HUES6 (cell line): ENCODE measurements at regions not wholly inside any gene's neighbourhood (a gene's known extent, or its start where the extent isn't known, plus 50 kb on each side); places are given as distances from the start of the nearest gene placed in this dataset.

Experiments
- H3K27ac ChIP-seq: 2 replicates; pipeline ENCODE4 v1.7.0; 2013; ENCODE audit warnings: low read depth, mild to moderate bottlenecking, low read length, inconsistent platforms
- H3K27me3 ChIP-seq: 2 replicates; pipeline ENCODE4 v1.6.1; 2013; ENCODE audit warnings: low read length; ENCODE audit not compliant: control insufficient read depth, insufficient read depth
- H3K36me3 ChIP-seq: 2 replicates; pipeline ENCODE4 v1.6.1; 2013; ENCODE audit warnings: low read length; ENCODE audit not compliant: control insufficient read depth, insufficient read depth
- H3K4me1 ChIP-seq: 2 replicates; pipeline ENCODE4 v1.6.1; 2013; ENCODE audit warnings: low read length; ENCODE audit not compliant: control insufficient read depth, insufficient read depth
- H3K4me3 ChIP-seq: 2 replicates; pipeline ENCODE4 v1.5.1; 2013; ENCODE audit warnings: low read depth, low read length
- H3K9ac ChIP-seq: one replicate; pipeline ENCODE4 v1.6.1; 2013; ENCODE audit warnings: mild to moderate bottlenecking, low read length
- H3K9me3 ChIP-seq: 2 replicates; pipeline ENCODE4 v1.6.1; 2013; ENCODE audit warnings: low read depth, low read length; ENCODE audit not compliant: control insufficient read depth, insufficient read depth

GRCh38 chr2:200013906-200014305, 58.5 kb downstream of the MAIP1 start:
- Histone ChIP-seq H3K27me3 (no peaks in the 10 kb centered on the region), H3K36me3 (no peaks in the 10 kb centered on the region), H3K9ac (no peak overlapping the region), H3K4me1 (no peaks in the 10 kb centered on the region), H3K9me3 (peaks cover 10% of the 10 kb centered on the region), H3K4me3 (no peak overlapping the region), H3K27ac (no peak overlapping the region)

GRCh38 chr2:200021449-200022114, 66.2 kb downstream of the MAIP1 start:
- no peak overlapping the region for H3K27ac ChIP-seq
- H3K9ac ChIP-seq, result no peak overlapping the region
- no peaks in the 10 kb centered on the region for H3K4me1 ChIP-seq
- H3K27me3 ChIP-seq, result no peaks in the 10 kb centered on the region
- peaks cover 12% of the 10 kb centered on the region for H3K9me3 ChIP-seq
- H3K36me3 ChIP-seq, result no peaks in the 10 kb centered on the region
- H3K4me3 ChIP-seq, result no peak overlapping the region

GRCh38 chr2:200022511-200022910, 67.1 kb downstream of the MAIP1 start:
- no peak overlapping the region for H3K4me3 ChIP-seq

GRCh38 chr2:200023570-200023969, 68.2 kb downstream of the MAIP1 start:
- H3K4me1 ChIP-seq, result no peaks in the 10 kb centered on the region

More at GRCh38 chr2:200022511-200022910, 67.1 kb downstream of the MAIP1 start:
- H3K4me1 ChIP-seq, result no peaks in the 10 kb centered on the region
- H3K27ac ChIP-seq, result no peak overlapping the region
- no peak overlapping the region for H3K9ac ChIP-seq
- H3K36me3 ChIP-seq, result no peaks in the 10 kb centered on the region
- no peaks in the 10 kb centered on the region for H3K27me3 ChIP-seq
- peaks cover 9% of the 10 kb centered on the region for H3K9me3 ChIP-seq

GRCh38 chr2:200025717-200026116, 70.3 kb downstream of the MAIP1 start:
- Histone ChIP-seq H3K36me3 (no peaks in the 10 kb centered on the region), H3K9ac (no peak overlapping the region), H3K4me1 (no peaks in the 10 kb centered on the region), H3K27me3 (no peaks in the 10 kb centered on the region), H3K4me3 (no peak overlapping the region), H3K27ac (no peak overlapping the region), H3K9me3 (peaks cover 4% of the 10 kb centered on the region; the same call in 1 of the 2 replicates)

More at GRCh38 chr2:200023570-200023969, 68.2 kb downstream of the MAIP1 start:
- no peak overlapping the region for H3K27ac ChIP-seq
- H3K9ac ChIP-seq, result no peak overlapping the region
- H3K27me3 ChIP-seq, result no peaks in the 10 kb centered on the region
- no peaks in the 10 kb centered on the region for H3K36me3 ChIP-seq
- H3K4me3 ChIP-seq, result no peak overlapping the region
- H3K9me3 ChIP-seq, result peaks cover 9% of the 10 kb centered on the region; the same call in 1 of the 2 replicates

- Histone ChIP-seq H3K9me3 (peaks cover 4% of the 10 kb centered on the region; the same call in 1 of the 2 replicates), H3K36me3 (no peaks in the 10 kb centered on the region), H3K9ac (no peak overlapping the region), H3K27me3 (no peaks in the 10 kb centered on the region), H3K4me1 (no peaks in the 10 kb centered on the region), H3K27ac (no peak overlapping the region), H3K4me3 (no peak overlapping the region)
Observed at GRCh38 chr2:200026332-200027230, 71.2 kb downstream of the MAIP1 start.

- Histone ChIP-seq H3K27ac (no peak overlapping the region), H3K9me3 (peaks cover 4% of the 10 kb centered on the region; the same call in 1 of the 2 replicates), H3K9ac (no peak overlapping the region), H3K4me3 (no peak overlapping the region), H3K4me1 (no peaks in the 10 kb centered on the region), H3K36me3 (no peaks in the 10 kb centered on the region), H3K27me3 (no peaks in the 10 kb centered on the region)
Observed at GRCh38 chr2:200028998-200029397, 73.6 kb downstream of the MAIP1 start.

- Histone ChIP-seq H3K27ac (no peak overlapping the region), H3K27me3 (no peaks in the 10 kb centered on the region), H3K36me3 (no peaks in the 10 kb centered on the region), H3K4me1 (no peaks in the 10 kb centered on the region), H3K9ac (no peak overlapping the region), H3K4me3 (no peak overlapping the region), H3K9me3 (no peaks in the 10 kb centered on the region)
Observed at GRCh38 chr2:200032895-200033294, 77.5 kb downstream of the MAIP1 start.

GRCh38 chr2:200033929-200034328, 78.5 kb downstream of the MAIP1 start:
- Histone ChIP-seq H3K4me3 (no peak overlapping the region), H3K27me3 (no peaks in the 10 kb centered on the region), H3K9me3 (no peaks in the 10 kb centered on the region), H3K4me1 (no peaks in the 10 kb centered on the region), H3K36me3 (no peaks in the 10 kb centered on the region), H3K9ac (no peak overlapping the region), H3K27ac (no peak overlapping the region)

GRCh38 chr2:200034816-200035215, 79.4 kb downstream of the MAIP1 start:
- no peaks in the 10 kb centered on the region for H3K9me3 ChIP-seq
- H3K9ac ChIP-seq, result no peak overlapping the region

More at GRCh38 chr2:200034816-200035215, 79.4 kb downstream of the MAIP1 start:
- H3K27me3 ChIP-seq, result no peaks in the 10 kb centered on the region
- H3K4me3 ChIP-seq, result no peak overlapping the region
- no peaks in the 10 kb centered on the region for H3K36me3 ChIP-seq
- H3K4me1 ChIP-seq, result no peaks in the 10 kb centered on the region
- no peak overlapping the region for H3K27ac ChIP-seq
